ENCODE measurements at regions not wholly inside any gene's neighbourhood (a gene's known extent, or its start where the extent isn't known, plus 50 kb on each side); places are given as distances from the start of the nearest gene placed in this dataset.

GRCh38 chr9:31677415-31677814 is 707.0 kb upstream of the ACO1 start:
- TF ChIP-seq, protein P1, sequence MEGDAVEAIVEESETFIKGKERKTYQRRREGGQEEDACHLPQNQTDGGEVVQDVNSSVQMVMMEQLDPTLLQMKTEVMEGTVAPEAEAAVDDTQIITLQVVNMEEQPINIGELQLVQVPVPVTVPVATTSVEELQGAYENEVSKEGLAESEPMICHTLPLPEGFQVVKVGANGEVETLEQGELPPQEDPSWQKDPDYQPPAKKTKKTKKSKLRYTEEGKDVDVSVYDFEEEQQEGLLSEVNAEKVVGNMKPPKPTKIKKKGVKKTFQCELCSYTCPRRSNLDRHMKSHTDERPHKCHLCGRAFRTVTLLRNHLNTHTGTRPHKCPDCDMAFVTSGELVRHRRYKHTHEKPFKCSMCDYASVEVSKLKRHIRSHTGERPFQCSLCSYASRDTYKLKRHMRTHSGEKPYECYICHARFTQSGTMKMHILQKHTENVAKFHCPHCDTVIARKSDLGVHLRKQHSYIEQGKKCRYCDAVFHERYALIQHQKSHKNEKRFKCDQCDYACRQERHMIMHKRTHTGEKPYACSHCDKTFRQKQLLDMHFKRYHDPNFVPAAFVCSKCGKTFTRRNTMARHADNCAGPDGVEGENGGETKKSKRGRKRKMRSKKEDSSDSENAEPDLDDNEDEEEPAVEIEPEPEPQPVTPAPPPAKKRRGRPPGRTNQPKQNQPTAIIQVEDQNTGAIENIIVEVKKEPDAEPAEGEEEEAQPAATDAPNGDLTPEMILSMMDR (IDR thresholded peaks at IDR 0.05): no peak
- no peak for TF ChIP-seq POLR2A (IDR thresholded peaks at IDR 0.05)
